Left ventricle myocardium inferior (tissue), 1 donor: ENCODE measurements at regions not wholly inside any gene's neighbourhood (a gene's known extent, or its start where the extent isn't known, plus 50 kb on each side); places are given as distances from the start of the nearest gene placed in this dataset.

Source experiments
- DNase-seq: peaks from one replicate; pipeline ENCODE4 v3.0.0-alpha.2; 2020
- H3K27ac ChIP-seq: fragments of 200-600 bp; replicated peaks from 2 replicates; pipeline ENCODE4 v1.8.0; 2021
- H3K27me3 ChIP-seq: fragments of 200-600 bp; 2 replicates; pipeline ENCODE4 v1.8.0; 2021; ENCODE audit warnings: low read depth
- H3K36me3 ChIP-seq: fragments of 200-600 bp; 2 replicates; pipeline ENCODE4 v1.8.0; 2021
- H3K4me1 ChIP-seq: fragments of 200-600 bp; 2 replicates; pipeline ENCODE4 v1.8.0; 2021
- H3K4me3 ChIP-seq: fragments of 200-600 bp; 2 replicates; pipeline ENCODE4 v1.8.0; 2021; ENCODE audit warnings: mild to moderate bottlenecking, moderate library complexity
- H3K9me3 ChIP-seq: fragments of 200-600 bp; replicated peaks from 2 replicates; pipeline ENCODE4 v1.8.0; 2021
- CTCF ChIP-seq: fragments of 200-600 bp; IDR thresholded peaks from 2 replicates; pipeline ENCODE4 v1.8.0; 2021; ENCODE audit warnings: antibody characterized with exemption, mild to moderate bottlenecking, borderline replicate concordance
- intact Hi-C: fragments of 100-400 bp; cut with micrococcal nuclease; formaldehyde crosslinking; loops from one replicate; pipeline ENCODE4 v1.11.0; 2022
- donor health status: DM: no; HTN: yes; CAD: no; lungs with severe emphysema.

- no peaks in the 10 kb centered on the region for H3K36me3 ChIP-seq
- intact Hi-C loops, result no loop called here
- peaks cover 2% of the 10 kb centered on the region for H3K27me3 ChIP-seq
- no peak overlapping the region for H3K27ac ChIP-seq
- no peaks in the 10 kb centered on the region for H3K9me3 ChIP-seq
- no peak overlapping the region for H3K4me3 ChIP-seq
- no peak for DNase-seq
- no peaks in the 10 kb centered on the region for H3K4me1 ChIP-seq
- TF ChIP-seq CTCF, result no peak
These were observed 313.6 kb upstream of the ATP11B start for GRCh38 chr3:182479419-182480336.

- no peak for DNase-seq
- Histone ChIP-seq H3K9me3 (no peaks in the 10 kb centered on the region), H3K27me3 (peaks cover 3% of the 10 kb centered on the region), H3K4me1 (no peaks in the 10 kb centered on the region), H3K4me3 (no peak overlapping the region), H3K36me3 (no peaks in the 10 kb centered on the region), H3K27ac (no peak overlapping the region)
- intact Hi-C loops, result no loop called here
- no peak for TF ChIP-seq CTCF
These were observed 310.6 kb upstream of the ATP11B start for GRCh38 chr3:182482705-182483104.

- no peaks in the 10 kb centered on the region for H3K36me3 ChIP-seq
- H3K27me3 ChIP-seq, result peaks cover 3% of the 10 kb centered on the region
- TF ChIP-seq CTCF, result no peak
- intact Hi-C loops, result no loop called here
- H3K4me1 ChIP-seq, result no peaks in the 10 kb centered on the region
- H3K9me3 ChIP-seq, result no peaks in the 10 kb centered on the region
- no peak for DNase-seq
- no peak overlapping the region for H3K27ac ChIP-seq
- no peak overlapping the region for H3K4me3 ChIP-seq
These were observed 308.6 kb upstream of the ATP11B start for GRCh38 chr3:182484682-182485081.

GRCh38 chr3:182485301-182485700, 308.0 kb upstream of the ATP11B start:
- TF ChIP-seq CTCF, result no peak
- no peak overlapping the region for H3K27ac ChIP-seq
- no peaks in the 10 kb centered on the region for H3K36me3 ChIP-seq
- H3K9me3 ChIP-seq, result no peaks in the 10 kb centered on the region
- no peak overlapping the region for H3K4me3 ChIP-seq
- no peaks in the 10 kb centered on the region for H3K4me1 ChIP-seq
- no peak for DNase-seq
- intact Hi-C loops, result no loop called here
- H3K27me3 ChIP-seq, result peaks cover 3% of the 10 kb centered on the region

GRCh38 chr3:182486463-182486862, 306.8 kb upstream of the ATP11B start:
- H3K4me3 ChIP-seq, result no peak overlapping the region
- H3K4me1 ChIP-seq, result no peaks in the 10 kb centered on the region
- TF ChIP-seq CTCF, result no peak
- no peak overlapping the region for H3K27ac ChIP-seq
- peaks cover 3% of the 10 kb centered on the region for H3K27me3 ChIP-seq
- no peak for DNase-seq
- intact Hi-C loops, result no loop called here
- no peaks in the 10 kb centered on the region for H3K9me3 ChIP-seq
- no peaks in the 10 kb centered on the region for H3K36me3 ChIP-seq
